K562 (cell line): ENCODE measurements at regions not wholly inside any gene's neighbourhood (a gene's known extent, or its start where the extent isn't known, plus 50 kb on each side); places are given as distances from the start of the nearest gene placed in this dataset.

Experiments
- E2F6 ChIP-seq, 2 experiments: IDR thresholded peaks; 2 replicates each; pipeline ENCODE4 v1.6.1; 2011; ENCODE audit warnings: borderline replicate concordance in 1 of 2, control low read depth in 1 of 2, low read depth in 1 of 2, low read length in 1 of 2, mild to moderate bottlenecking in 1 of 2, mixed read lengths in 1 of 2, moderate library complexity in 1 of 2; ENCODE audit not compliant: insufficient read depth in 1 of 2, insufficient read length in 1 of 2, poor library complexity in 1 of 2, severe bottlenecking in 1 of 2; ENCODE audit errors: extremely low read depth in 1 of 2
- EHMT2 ChIP-seq: fragments of 450-650 bp; IDR thresholded peaks from 2 replicates; pipeline ENCODE4 v1.6.1; 2018; ENCODE audit warnings: antibody characterized with exemption
- EZH2 ChIP-seq: IDR thresholded peaks from 2 replicates; pipeline ENCODE4 v1.6.1; 2012; ENCODE audit warnings: low read depth, mild to moderate bottlenecking, inconsistent platforms, low read length, borderline replicate concordance
- JUND ChIP-seq, 2 experiments: IDR thresholded peaks; 2 replicates in 1 of 2; 3 replicates in 1 of 2; pipeline ENCODE4 v1.6.1; 2011; ENCODE audit warnings: borderline replicate concordance in 2 of 2, low read depth in 2 of 2, low read length in 2 of 2, improper control_type of control experiment in 1 of 2, missing biosample characterization in 1 of 2, missing genetic modification characterization in 1 of 2, missing genetic modification reagents in 1 of 2
- LARP7 ChIP-seq: fragments of 450-650 bp; IDR thresholded peaks from 2 replicates; pipeline ENCODE4 v1.6.1; 2016
- NFYB ChIP-seq: IDR thresholded peaks from 2 replicates; pipeline ENCODE4 v1.6.1; 2011; ENCODE audit warnings: mild to moderate bottlenecking, moderate library complexity; ENCODE audit not compliant: insufficient read length; ENCODE audit errors: extremely low read depth
- RFX7 ChIP-seq: fragments of 250-450 bp; sonication (Bioruptor Pico); IDR thresholded peaks from 2 replicates; pipeline ENCODE4 v1.5.1; 2021; ENCODE audit warnings: mild to moderate bottlenecking
- RHOXF2B ChIP-seq: fragments of 250-450 bp; sonication (Bioruptor Pico); conservative IDR thresholded peaks from 2 replicates; pipeline ENCODE4 v1.5.1; 2021
- YY1 ChIP-seq, 3 experiments: IDR thresholded peaks; 2 replicates each; pipeline ENCODE4 v1.6.1; 2011; ENCODE audit warnings: low read length in 2 of 3, mild to moderate bottlenecking in 2 of 3, moderate library complexity in 2 of 3, borderline replicate concordance in 1 of 3, control low read depth in 1 of 3, low read depth in 1 of 3; ENCODE audit not compliant: insufficient read depth in 3 of 3, insufficient replicate concordance in 2 of 3, control insufficient read depth in 1 of 3, insufficient read length in 1 of 3; ENCODE audit errors: extremely low read depth in 1 of 3
- ZNF3 ChIP-seq: fragments of 250-450 bp; sonication (Bioruptor Pico); IDR thresholded peaks from 2 replicates; pipeline ENCODE4 v1.5.0; 2021; ENCODE audit warnings: mild to moderate bottlenecking, moderate library complexity
- TF ChIP-seq, protein P1 (sequence below): sonication (generic); formaldehyde crosslinking; IDR thresholded peaks from 2 replicates; pipeline ENCODE4 v1.8.0; 2022; ENCODE audit warnings: missing genetic modification reagents, mild to moderate bottlenecking, borderline replicate concordance
- TF ChIP-seq, protein P2 (sequence below), 3 experiments: IDR thresholded peaks in 2 of 3; conservative IDR thresholded peaks in 1 of 3; 2 replicates each; pipeline ENCODE4 v1.5.1; 2011 to 2012; ENCODE audit warnings: low read length in 3 of 3, mild to moderate bottlenecking in 3 of 3, control low read depth in 2 of 3, improper control_type of control experiment in 1 of 3, inconsistent platforms in 1 of 3, low read depth in 1 of 3, mixed read lengths in 1 of 3, moderate library complexity in 1 of 3; ENCODE audit not compliant: insufficient read depth in 2 of 3
- TF ChIP-seq, protein P3 (sequence below): fragments of 450-650 bp; conservative IDR thresholded peaks from 2 replicates; pipeline ENCODE4 v1.6.1; 2016; ENCODE audit warnings: missing genetic modification characterization, low read depth, mild to moderate bottlenecking, control low read depth, missing compliant biosample characterization

DNA sequence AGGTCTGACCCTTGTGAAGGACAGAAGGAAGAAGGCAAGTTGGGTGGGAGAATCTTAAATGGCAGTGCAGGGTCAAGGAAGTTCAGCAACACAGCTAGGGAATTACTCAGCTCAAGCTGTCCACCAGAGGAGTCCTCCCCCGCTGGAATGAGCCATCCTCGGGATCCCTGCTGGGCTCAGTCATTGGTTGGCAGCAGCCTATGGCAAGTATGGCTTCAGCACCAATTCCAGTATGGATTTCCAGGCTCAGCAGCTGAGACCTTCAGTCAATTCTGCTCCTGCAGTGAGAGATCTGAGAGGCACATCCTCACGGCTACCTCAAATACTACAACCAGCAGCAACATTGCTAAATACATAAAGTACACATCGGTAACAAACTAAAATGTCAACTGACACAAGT, 280.6 kb upstream of the PIK3R1 start:
- TF ChIP-seq LARP7 (no peak), EHMT2 (no peak), E2F6 (IDR thresholded peaks at IDR 0.05; ENCODE audit: borderline replicate concordance in 1 of 2, extremely low read depth in 1 of 2, insufficient read depth in 1 of 2, insufficient read length in 1 of 2, low read depth in 1 of 2, low read length in 1 of 2, poor library complexity in 1 of 2, severe bottlenecking in 1 of 2) (no peak), RFX7 (CRISPR knock-in tag) (no peak), ZNF3 (CRISPR knock-in tag) (no peak), EZH2 (no peak), YY1 (IDR thresholded peaks at IDR 0.05; ENCODE audit: borderline replicate concordance in 1 of 3, control insufficient read depth in 1 of 3, extremely low read depth in 1 of 3, insufficient read depth in 3 of 3, insufficient read length in 1 of 3, insufficient replicate concordance in 2 of 3, low read depth in 1 of 3, low read length in 2 of 3) (no peak), RHOXF2B (no peak), JUND (IDR thresholded peaks at IDR 0.05; ENCODE audit: borderline replicate concordance, low read depth, low read length) (no peak), JUND (tag; IDR thresholded peaks at IDR 0.05; ENCODE audit: borderline replicate concordance, low read depth, low read length) (no peak), NFYB (no peak)
- TF ChIP-seq, protein P1, sequence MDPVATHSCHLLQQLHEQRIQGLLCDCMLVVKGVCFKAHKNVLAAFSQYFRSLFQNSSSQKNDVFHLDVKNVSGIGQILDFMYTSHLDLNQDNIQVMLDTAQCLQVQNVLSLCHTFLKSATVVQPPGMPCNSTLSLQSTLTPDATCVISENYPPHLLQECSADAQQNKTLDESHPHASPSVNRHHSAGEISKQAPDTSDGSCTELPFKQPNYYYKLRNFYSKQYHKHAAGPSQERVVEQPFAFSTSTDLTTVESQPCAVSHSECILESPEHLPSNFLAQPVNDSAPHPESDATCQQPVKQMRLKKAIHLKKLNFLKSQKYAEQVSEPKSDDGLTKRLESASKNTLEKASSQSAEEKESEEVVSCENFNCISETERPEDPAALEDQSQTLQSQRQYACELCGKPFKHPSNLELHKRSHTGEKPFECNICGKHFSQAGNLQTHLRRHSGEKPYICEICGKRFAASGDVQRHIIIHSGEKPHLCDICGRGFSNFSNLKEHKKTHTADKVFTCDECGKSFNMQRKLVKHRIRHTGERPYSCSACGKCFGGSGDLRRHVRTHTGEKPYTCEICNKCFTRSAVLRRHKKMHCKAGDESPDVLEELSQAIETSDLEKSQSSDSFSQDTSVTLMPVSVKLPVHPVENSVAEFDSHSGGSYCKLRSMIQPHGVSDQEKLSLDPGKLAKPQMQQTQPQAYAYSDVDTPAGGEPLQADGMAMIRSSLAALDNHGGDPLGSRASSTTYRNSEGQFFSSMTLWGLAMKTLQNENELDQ: no peak
- TF ChIP-seq, protein P2, sequence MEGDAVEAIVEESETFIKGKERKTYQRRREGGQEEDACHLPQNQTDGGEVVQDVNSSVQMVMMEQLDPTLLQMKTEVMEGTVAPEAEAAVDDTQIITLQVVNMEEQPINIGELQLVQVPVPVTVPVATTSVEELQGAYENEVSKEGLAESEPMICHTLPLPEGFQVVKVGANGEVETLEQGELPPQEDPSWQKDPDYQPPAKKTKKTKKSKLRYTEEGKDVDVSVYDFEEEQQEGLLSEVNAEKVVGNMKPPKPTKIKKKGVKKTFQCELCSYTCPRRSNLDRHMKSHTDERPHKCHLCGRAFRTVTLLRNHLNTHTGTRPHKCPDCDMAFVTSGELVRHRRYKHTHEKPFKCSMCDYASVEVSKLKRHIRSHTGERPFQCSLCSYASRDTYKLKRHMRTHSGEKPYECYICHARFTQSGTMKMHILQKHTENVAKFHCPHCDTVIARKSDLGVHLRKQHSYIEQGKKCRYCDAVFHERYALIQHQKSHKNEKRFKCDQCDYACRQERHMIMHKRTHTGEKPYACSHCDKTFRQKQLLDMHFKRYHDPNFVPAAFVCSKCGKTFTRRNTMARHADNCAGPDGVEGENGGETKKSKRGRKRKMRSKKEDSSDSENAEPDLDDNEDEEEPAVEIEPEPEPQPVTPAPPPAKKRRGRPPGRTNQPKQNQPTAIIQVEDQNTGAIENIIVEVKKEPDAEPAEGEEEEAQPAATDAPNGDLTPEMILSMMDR (IDR thresholded peaks at IDR 0.05 in 2 of 3, conservative IDR thresholded peaks at IDR 0.05 in 1 of 3; ENCODE audit: insufficient read depth in 2 of 3, low read depth in 1 of 3, low read length in 3 of 3): no peak
- TF ChIP-seq, protein P3, sequence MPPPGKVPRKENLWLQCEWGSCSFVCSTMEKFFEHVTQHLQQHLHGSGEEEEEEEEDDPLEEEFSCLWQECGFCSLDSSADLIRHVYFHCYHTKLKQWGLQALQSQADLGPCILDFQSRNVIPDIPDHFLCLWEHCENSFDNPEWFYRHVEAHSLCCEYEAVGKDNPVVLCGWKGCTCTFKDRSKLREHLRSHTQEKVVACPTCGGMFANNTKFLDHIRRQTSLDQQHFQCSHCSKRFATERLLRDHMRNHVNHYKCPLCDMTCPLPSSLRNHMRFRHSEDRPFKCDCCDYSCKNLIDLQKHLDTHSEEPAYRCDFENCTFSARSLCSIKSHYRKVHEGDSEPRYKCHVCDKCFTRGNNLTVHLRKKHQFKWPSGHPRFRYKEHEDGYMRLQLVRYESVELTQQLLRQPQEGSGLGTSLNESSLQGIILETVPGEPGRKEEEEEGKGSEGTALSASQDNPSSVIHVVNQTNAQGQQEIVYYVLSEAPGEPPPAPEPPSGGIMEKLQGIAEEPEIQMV (tag): no peak
